ENCODE measurements at regions not wholly inside any gene's neighbourhood (a gene's known extent, or its start where the extent isn't known, plus 50 kb on each side); places are given as distances from the start of the nearest gene placed in this dataset.
"Not testable (repeated sequence)": the region's sequence is repeated elsewhere in the genome, so short reads cannot be mapped to it uniquely, and the experiment has no call there.

GRCh38 chr20:22058746-22059145, 353.3 kb downstream of the PAX1 start:
- no peak overlapping the region for H3K4me3 ChIP-seq
- no peak overlapping the region for H3K27ac ChIP-seq
- no peak for DNase-seq (ENCODE audit: extremely low spot score in 2 of 2)
- no peak for TF ChIP-seq POLR2A (IDR thresholded peaks at IDR 0.05)
- TF ChIP-seq POLR2AphosphoS5 (IDR thresholded peaks at IDR 0.05; ENCODE audit: insufficient read depth in 1 of 2, low read depth in 1 of 2): no peak
- no peak for TF ChIP-seq CTCF (IDR thresholded peaks at IDR 0.05)
- no peaks in the 10 kb centered on the region for H3K36me3 ChIP-seq
- intact Hi-C loops (cut with DNase I): no loop called here
- no peaks in the 10 kb centered on the region for H3K4me1 ChIP-seq
- H3K9me3 ChIP-seq: no peaks in the 10 kb centered on the region
- H3K27me3 ChIP-seq: no peaks in the 10 kb centered on the region

- no peaks in the 10 kb centered on the region for H3K27me3 ChIP-seq
- TF ChIP-seq CTCF (IDR thresholded peaks at IDR 0.05) (no peak), POLR2A (IDR thresholded peaks at IDR 0.05) (no peak), POLR2AphosphoS5 (IDR thresholded peaks at IDR 0.05; ENCODE audit: insufficient read depth in 1 of 2, low read depth in 1 of 2) (no peak)
- no peak overlapping the region for H3K27ac ChIP-seq
- no peak for DNase-seq (ENCODE audit: extremely low spot score in 2 of 2)
- no peaks in the 10 kb centered on the region for H3K9me3 ChIP-seq
- H3K4me3 ChIP-seq: no peak overlapping the region
- intact Hi-C loops (cut with DNase I): no loop called here
- H3K4me1 ChIP-seq: no peaks in the 10 kb centered on the region
- H3K36me3 ChIP-seq: no peaks in the 10 kb centered on the region
These were observed 350.5 kb downstream of the PAX1 start for GRCh38 chr20:22055981-22056380.

- TF ChIP-seq POLR2AphosphoS5 (IDR thresholded peaks at IDR 0.05; ENCODE audit: insufficient read depth in 1 of 2, low read depth in 1 of 2): no peak
These were observed 346.7 kb downstream of the PAX1 start for GRCh38 chr20:22052025-22052650.

GRCh38 chr20:22045956-22046507, 340.6 kb downstream of the PAX1 start:
- H3K4me1 ChIP-seq; H3K36me3 ChIP-seq; H3K27me3 ChIP-seq; DNase-seq (ENCODE audit: extremely low spot score in 2 of 2); H3K9me3 ChIP-seq; H3K27ac ChIP-seq; intact Hi-C loops (cut with DNase I); H3K4me3 ChIP-seq: not testable (repeated sequence)

More at GRCh38 chr20:22052025-22052650, 346.7 kb downstream of the PAX1 start:
- H3K4me1 ChIP-seq: no peaks in the 10 kb centered on the region
- H3K27ac ChIP-seq: no peak overlapping the region
- H3K9me3 ChIP-seq: no peaks in the 10 kb centered on the region
- H3K36me3 ChIP-seq: no peaks in the 10 kb centered on the region
- no peak for DNase-seq (ENCODE audit: extremely low spot score in 2 of 2)
- intact Hi-C loops (cut with DNase I): no loop called here
- H3K4me3 ChIP-seq: no peak overlapping the region
- H3K27me3 ChIP-seq: no peaks in the 10 kb centered on the region

GRCh38 chr20:22027423-22027822, 322.0 kb downstream of the PAX1 start:
- Histone ChIP-seq H3K9me3 (no peaks in the 10 kb centered on the region), H3K27ac (no peak overlapping the region), H3K4me3 (no peak overlapping the region), H3K27me3 (no peaks in the 10 kb centered on the region), H3K4me1 (no peaks in the 10 kb centered on the region), H3K36me3 (no peaks in the 10 kb centered on the region)
- DNase-seq (ENCODE audit: extremely low spot score in 2 of 2): no peak
- TF ChIP-seq POLR2AphosphoS5 (IDR thresholded peaks at IDR 0.05; ENCODE audit: insufficient read depth in 1 of 2, low read depth in 1 of 2) (no peak), CTCF (IDR thresholded peaks at IDR 0.05) (no peak), POLR2A (IDR thresholded peaks at IDR 0.05) (no peak)
- intact Hi-C loops (cut with DNase I): no loop called here

GRCh38 chr20:22020201-22020600, 314.7 kb downstream of the PAX1 start:
- DNase-seq (ENCODE audit: extremely low spot score in 2 of 2): no peak
- Histone ChIP-seq H3K9me3 (no peaks in the 10 kb centered on the region), H3K4me3 (no peak overlapping the region), H3K27ac (no peak overlapping the region), H3K36me3 (no peaks in the 10 kb centered on the region), H3K27me3 (no peaks in the 10 kb centered on the region), H3K4me1 (no peaks in the 10 kb centered on the region)
- TF ChIP-seq CTCF (IDR thresholded peaks at IDR 0.05): no peak
- intact Hi-C loops (cut with DNase I): no loop called here

Data from vagina (tissue), 2 donors.